HepG2 (cell line): ENCODE measurements at regions not wholly inside any gene's neighbourhood (a gene's known extent, or its start where the extent isn't known, plus 50 kb on each side); places are given as distances from the start of the nearest gene placed in this dataset.

Experiments used
- ATAC-seq: fragments of 200-7000 bp; cut with Tn5 transposase; 3 replicates; pipeline ENCODE4 v1.9.1; 2020; ENCODE audit warnings: mild to moderate bottlenecking, moderate library complexity
- BruUV-seq: library from RNA; stranded (reverse); fragments of 400-500 nt; replicated peaks from 2 replicates; lab custom pipeline; 2021; lab: Mats Ljungman, UMichigan
- CTCF ChIA-PET: fragments of 300-600 bp; formaldehyde crosslinking; extraction: SDS; loops from one replicate; lab custom pipeline; 2021; ENCODE audit warnings: low total read pairs, inconsistent platforms, low intra/inter-chr PET ratio; lab: Yijun Ruan, JAX
- POLR2A ChIA-PET: fragments of 350-600 bp; sonication (Branson Sonifier 250); formaldehyde crosslinking; loops from one replicate; lab custom pipeline; 2020; ENCODE audit warnings: antibody characterized with exemption, inconsistent platforms; lab: Yijun Ruan, JAX
- DNase-seq: peaks from one replicate; pipeline ENCODE4 v3.0.0-alpha.2; 2015; ENCODE audit warnings: low spot score
- FAIRE-seq: peaks from 3 replicates; lab custom pipeline; 2011; peaks lifted over from hg19 to GRCh38; lab: Jason Lieb, UNC
- H2AFZ ChIP-seq: one replicate; pipeline ENCODE4 v1.6.1; 2011; ENCODE audit warnings: low read length, inconsistent platforms
- H3K27ac ChIP-seq: fragments of 300-600 bp; 3 replicates; pipeline ENCODE4 v1.8.0; 2011; ENCODE audit warnings: mixed run types, mild to moderate bottlenecking, mixed read lengths, low read length, inconsistent platforms; ENCODE audit not compliant: insufficient read depth; ENCODE audit errors: extremely low read length
- H3K27me3 ChIP-seq, 2 experiments: fragments of 200-600 bp in 1 of 2; 2 replicates in 1 of 2; 3 replicates in 1 of 2; pipeline versions ENCODE4 v1.6.0 to v1.8.0; 2011; ENCODE audit warnings: low read length in 2 of 2, mild to moderate bottlenecking in 2 of 2, moderate library complexity in 2 of 2, inconsistent platforms in 1 of 2; ENCODE audit not compliant: insufficient read depth in 2 of 2, control insufficient read depth in 1 of 2
- H3K36me3 ChIP-seq, 2 experiments: fragments of 200-600 bp in 1 of 2; replicated peaks in 1 of 2; 2 replicates in 1 of 2; 3 replicates in 1 of 2; pipeline versions ENCODE4 v1.5.1 to v1.8.0; 2011; ENCODE audit warnings: low read length in 2 of 2, inconsistent platforms in 1 of 2; ENCODE audit not compliant: insufficient read depth in 2 of 2, control insufficient read depth in 1 of 2
- H3K4me1 ChIP-seq: 2 replicates; pipeline ENCODE4 v1.5.1; 2012; ENCODE audit warnings: low read length, inconsistent platforms; ENCODE audit not compliant: insufficient read depth
- H3K4me2 ChIP-seq: 2 replicates; pipeline ENCODE4 v1.6.0; 2011; ENCODE audit warnings: low read depth, low read length, inconsistent platforms
- H3K4me3 ChIP-seq, 3 experiments: fragments of 200-600 bp in 1 of 3; sonication (generic), shearing (Covaris generic) in 1 of 3; replicated peaks in 1 of 3; 2 replicates each; pipeline ENCODE4 v1.5.1; 2011 to 2016; ENCODE audit warnings: low read length in 3 of 3, inconsistent platforms in 2 of 3, low read depth in 2 of 3, mild to moderate bottlenecking in 2 of 3, control low read depth in 1 of 3, mixed read lengths in 1 of 3; ENCODE audit not compliant: insufficient read depth in 1 of 3
- H3K79me2 ChIP-seq: one replicate; pipeline ENCODE4 v1.6.1; 2011; ENCODE audit warnings: low read length, inconsistent platforms; ENCODE audit not compliant: insufficient read depth
- H3K9ac ChIP-seq: 2 replicates; pipeline ENCODE4 v1.6.0; 2011; ENCODE audit warnings: mild to moderate bottlenecking, low read depth, low read length, inconsistent platforms; ENCODE audit not compliant: insufficient read depth
- H3K9me3 ChIP-seq: 2 replicates; pipeline ENCODE4 v1.5.1; 2012; ENCODE audit warnings: mild to moderate bottlenecking, low read length
- H4K20me1 ChIP-seq: 2 replicates; pipeline ENCODE4 v1.6.0; 2011; ENCODE audit warnings: inconsistent platforms, mild to moderate bottlenecking, low read length, moderate library complexity; ENCODE audit not compliant: insufficient read depth
- CENPT ChIP-seq: sonication (generic); formaldehyde crosslinking; IDR thresholded peaks from 2 replicates; pipeline ENCODE4 v1.8.0; 2022; ENCODE audit warnings: low read depth, mild to moderate bottlenecking, moderate library complexity, missing genetic modification reagents
- CSRNP1 ChIP-seq: sonication (generic); formaldehyde crosslinking; IDR thresholded peaks from 2 replicates; pipeline ENCODE4 v1.8.1; 2023; ENCODE audit warnings: mild to moderate bottlenecking, missing genetic modification reagents
- HMGA1 ChIP-seq: sonication (generic); formaldehyde crosslinking; conservative IDR thresholded peaks from 2 replicates; pipeline ENCODE4 v1.4.0; 2020; ENCODE audit warnings: missing genetic modification reagents
- KAT8 ChIP-seq: IDR thresholded peaks from 2 replicates; pipeline ENCODE4 v1.6.1; 2016; ENCODE audit warnings: missing genetic modification reagents, missing compliant biosample characterization
- KDM1A ChIP-seq: IDR thresholded peaks from 2 replicates; pipeline ENCODE4 v1.6.1; 2016; ENCODE audit warnings: missing compliant biosample characterization
- NFE2 ChIP-seq: sonication (generic); formaldehyde crosslinking; IDR thresholded peaks from 2 replicates; pipeline ENCODE4 v1.4.0; 2020; ENCODE audit warnings: missing genetic modification reagents
- ZNF20 ChIP-seq: sonication (generic); formaldehyde crosslinking; IDR thresholded peaks from 2 replicates; pipeline ENCODE4 v1.4.0; 2020; ENCODE audit warnings: mild to moderate bottlenecking, moderate library complexity, missing genetic modification reagents
- ZNF530 ChIP-seq: sonication (generic); formaldehyde crosslinking; IDR thresholded peaks from 2 replicates; pipeline ENCODE4 v1.5.0; 2020; ENCODE audit warnings: low read depth, mild to moderate bottlenecking, missing genetic modification reagents
- ZNF772 ChIP-seq: sonication (generic); formaldehyde crosslinking; IDR thresholded peaks from 2 replicates; pipeline ENCODE4 v1.5.0; 2020; ENCODE audit warnings: mild to moderate bottlenecking, missing genetic modification reagents
- ZNF792 ChIP-seq: IDR thresholded peaks from 2 replicates; pipeline ENCODE4 v1.6.1; 2016
- ZNF883 ChIP-seq: sonication (generic); formaldehyde crosslinking; IDR thresholded peaks from 2 replicates; pipeline ENCODE4 v1.5.1; 2020; ENCODE audit warnings: mild to moderate bottlenecking, missing genetic modification reagents; ENCODE audit errors: not compliant biosample characterization
- WGBS: methylation state at CpG from one replicate; pipeline ENCODE4 v1.1.6; 2017; ENCODE audit warnings: low lambda C conversion rate; 5-methylcytosine and 5-hydroxymethylcytosine counted together
- in situ Hi-C: cut with HindIII; loops from 2 replicates; pipeline ENCODE4 v1.10.0; 2017; ENCODE audit warnings: low pct_unique_long_range_greater_than_20kb; ENCODE audit not compliant: extremely low pct_ligation_motif_present
- intact Hi-C: fragments of 100-400 bp; cut with micrococcal nuclease; formaldehyde crosslinking; loops from one replicate; pipeline ENCODE4 v1.10.0; 2022; ENCODE audit not compliant: unreplicated experiment
- TF ChIP-seq, protein P1 (sequence below): IDR thresholded peaks from 2 replicates; pipeline ENCODE4 v1.6.1; 2012; ENCODE audit warnings: low read depth, low read length, improper control_type of control experiment
- TF ChIP-seq, protein P2 (sequence below): sonication (generic); formaldehyde crosslinking; IDR thresholded peaks from 2 replicates; pipeline ENCODE4 v1.9.0; 2021; ENCODE audit warnings: mild to moderate bottlenecking, missing genetic modification reagents

DNA sequence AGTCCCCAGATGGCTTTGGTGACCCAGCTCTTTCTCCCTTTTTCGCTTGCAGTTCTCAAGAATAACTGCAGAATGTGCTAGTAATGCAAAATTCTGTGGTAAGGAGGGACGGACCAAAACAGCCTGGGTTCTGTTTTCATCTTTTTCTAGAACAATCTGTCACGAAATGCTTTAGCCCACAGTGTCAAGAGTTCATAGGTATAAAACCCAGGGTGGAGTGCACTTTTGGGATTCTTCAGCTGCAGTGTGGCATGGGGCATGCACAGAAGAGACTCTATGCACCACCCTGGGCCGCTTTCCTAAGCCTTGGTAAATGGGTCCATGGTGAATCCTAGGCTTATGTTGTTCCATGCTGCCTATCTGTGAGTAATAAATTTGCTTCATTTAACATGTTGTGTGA lies 1072.7 kb upstream of the GBE1 start:
- no peaks in the 10 kb centered on the region for H3K27me3 ChIP-seq
- no peak overlapping the region for H3K4me3 ChIP-seq
- no peak for DNase-seq
- WGBS, result 6% methylated on average over 4 of the region's 4 CpGs
- no peaks in the 10 kb centered on the region for H4K20me1 ChIP-seq
- intact Hi-C loops (no loop called here), in situ Hi-C loops (no loop called here)
- FAIRE-seq, result no peak
- no peaks in the 10 kb centered on the region for H3K9me3 ChIP-seq
- CTCF ChIA-PET, result no interaction called here
- no peak for ATAC-seq
- no peaks in the 10 kb centered on the region for H3K79me2 ChIP-seq
- H3K9ac ChIP-seq, result no peak overlapping the region
- no peak overlapping the region for H3K27ac ChIP-seq
- BruUV-seq, result no TSS peak
- TF ChIP-seq CENPT (CRISPR knock-in tag) (no peak), ZNF772 (CRISPR knock-in tag) (no peak), CSRNP1 (CRISPR knock-in tag) (no peak), ZNF792 (CRISPR knock-in tag) (no peak), ZNF530 (CRISPR knock-in tag) (no peak), ZNF883 (CRISPR knock-in tag) (no peak), HMGA1 (CRISPR knock-in tag) (no peak), KAT8 (CRISPR knock-in tag) (no peak), ZNF20 (CRISPR knock-in tag) (no peak), NFE2 (CRISPR knock-in tag) (no peak), KDM1A (CRISPR knock-in tag) (no peak)
- TF ChIP-seq, protein P1, sequence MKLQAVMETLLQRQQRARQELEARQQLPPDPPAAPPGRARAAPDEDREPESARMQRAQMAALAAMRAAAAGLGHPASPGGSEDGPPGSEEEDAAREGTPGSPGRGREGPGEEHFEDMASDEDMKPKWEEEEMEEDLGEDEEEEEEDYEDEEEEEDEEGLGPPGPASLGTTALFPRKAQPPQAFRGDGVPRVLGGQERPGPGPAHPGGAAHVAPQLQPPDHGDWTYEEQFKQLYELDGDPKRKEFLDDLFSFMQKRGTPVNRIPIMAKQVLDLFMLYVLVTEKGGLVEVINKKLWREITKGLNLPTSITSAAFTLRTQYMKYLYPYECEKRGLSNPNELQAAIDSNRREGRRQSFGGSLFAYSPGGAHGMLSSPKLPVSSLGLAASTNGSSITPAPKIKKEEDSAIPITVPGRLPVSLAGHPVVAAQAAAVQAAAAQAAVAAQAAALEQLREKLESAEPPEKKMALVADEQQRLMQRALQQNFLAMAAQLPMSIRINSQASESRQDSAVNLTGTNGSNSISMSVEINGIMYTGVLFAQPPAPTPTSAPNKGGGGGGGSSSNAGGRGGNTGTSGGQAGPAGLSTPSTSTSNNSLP, result no peak
- TF ChIP-seq, protein P2, sequence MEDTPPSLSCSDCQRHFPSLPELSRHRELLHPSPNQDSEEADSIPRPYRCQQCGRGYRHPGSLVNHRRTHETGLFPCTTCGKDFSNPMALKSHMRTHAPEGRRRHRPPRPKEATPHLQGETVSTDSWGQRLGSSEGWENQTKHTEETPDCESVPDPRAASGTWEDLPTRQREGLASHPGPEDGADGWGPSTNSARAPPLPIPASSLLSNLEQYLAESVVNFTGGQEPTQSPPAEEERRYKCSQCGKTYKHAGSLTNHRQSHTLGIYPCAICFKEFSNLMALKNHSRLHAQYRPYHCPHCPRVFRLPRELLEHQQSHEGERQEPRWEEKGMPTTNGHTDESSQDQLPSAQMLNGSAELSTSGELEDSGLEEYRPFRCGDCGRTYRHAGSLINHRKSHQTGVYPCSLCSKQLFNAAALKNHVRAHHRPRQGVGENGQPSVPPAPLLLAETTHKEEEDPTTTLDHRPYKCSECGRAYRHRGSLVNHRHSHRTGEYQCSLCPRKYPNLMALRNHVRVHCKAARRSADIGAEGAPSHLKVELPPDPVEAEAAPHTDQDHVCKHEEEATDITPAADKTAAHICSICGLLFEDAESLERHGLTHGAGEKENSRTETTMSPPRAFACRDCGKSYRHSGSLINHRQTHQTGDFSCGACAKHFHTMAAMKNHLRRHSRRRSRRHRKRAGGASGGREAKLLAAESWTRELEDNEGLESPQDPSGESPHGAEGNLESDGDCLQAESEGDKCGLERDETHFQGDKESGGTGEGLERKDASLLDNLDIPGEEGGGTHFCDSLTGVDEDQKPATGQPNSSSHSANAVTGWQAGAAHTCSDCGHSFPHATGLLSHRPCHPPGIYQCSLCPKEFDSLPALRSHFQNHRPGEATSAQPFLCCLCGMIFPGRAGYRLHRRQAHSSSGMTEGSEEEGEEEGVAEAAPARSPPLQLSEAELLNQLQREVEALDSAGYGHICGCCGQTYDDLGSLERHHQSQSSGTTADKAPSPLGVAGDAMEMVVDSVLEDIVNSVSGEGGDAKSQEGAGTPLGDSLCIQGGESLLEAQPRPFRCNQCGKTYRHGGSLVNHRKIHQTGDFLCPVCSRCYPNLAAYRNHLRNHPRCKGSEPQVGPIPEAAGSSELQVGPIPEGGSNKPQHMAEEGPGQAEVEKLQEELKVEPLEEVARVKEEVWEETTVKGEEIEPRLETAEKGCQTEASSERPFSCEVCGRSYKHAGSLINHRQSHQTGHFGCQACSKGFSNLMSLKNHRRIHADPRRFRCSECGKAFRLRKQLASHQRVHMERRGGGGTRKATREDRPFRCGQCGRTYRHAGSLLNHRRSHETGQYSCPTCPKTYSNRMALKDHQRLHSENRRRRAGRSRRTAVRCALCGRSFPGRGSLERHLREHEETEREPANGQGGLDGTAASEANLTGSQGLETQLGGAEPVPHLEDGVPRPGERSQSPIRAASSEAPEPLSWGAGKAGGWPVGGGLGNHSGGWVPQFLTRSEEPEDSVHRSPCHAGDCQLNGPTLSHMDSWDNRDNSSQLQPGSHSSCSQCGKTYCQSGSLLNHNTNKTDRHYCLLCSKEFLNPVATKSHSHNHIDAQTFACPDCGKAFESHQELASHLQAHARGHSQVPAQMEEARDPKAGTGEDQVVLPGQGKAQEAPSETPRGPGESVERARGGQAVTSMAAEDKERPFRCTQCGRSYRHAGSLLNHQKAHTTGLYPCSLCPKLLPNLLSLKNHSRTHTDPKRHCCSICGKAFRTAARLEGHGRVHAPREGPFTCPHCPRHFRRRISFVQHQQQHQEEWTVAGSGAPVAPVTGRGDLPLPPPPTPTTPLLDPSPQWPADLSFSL (CRISPR knock-in tag), result no peak
- H2AFZ ChIP-seq, result no peak overlapping the region
- POLR2A ChIA-PET, result no interaction called here
- H3K36me3 ChIP-seq, result no peaks in the 10 kb centered on the region
- no peak overlapping the region for H3K4me2 ChIP-seq
- H3K4me1 ChIP-seq, result no peaks in the 10 kb centered on the region
